Caki2 (cell line): ENCODE measurements at regions not wholly inside any gene's neighbourhood (a gene's known extent, or its start where the extent isn't known, plus 50 kb on each side); places are given as distances from the start of the nearest gene placed in this dataset.

Source experiments
- DNase-seq: peaks from one replicate; pipeline ENCODE4 v3.0.0-alpha.2; 2015; ENCODE audit warnings: low read depth
- in situ Hi-C: cut with HindIII; loops from 2 replicates; pipeline ENCODE4 v1.10.0; 2016; ENCODE audit warnings: low sequenced_read_pairs, low pct_unique_long_range_greater_than_20kb, mixed read lengths

DNA sequence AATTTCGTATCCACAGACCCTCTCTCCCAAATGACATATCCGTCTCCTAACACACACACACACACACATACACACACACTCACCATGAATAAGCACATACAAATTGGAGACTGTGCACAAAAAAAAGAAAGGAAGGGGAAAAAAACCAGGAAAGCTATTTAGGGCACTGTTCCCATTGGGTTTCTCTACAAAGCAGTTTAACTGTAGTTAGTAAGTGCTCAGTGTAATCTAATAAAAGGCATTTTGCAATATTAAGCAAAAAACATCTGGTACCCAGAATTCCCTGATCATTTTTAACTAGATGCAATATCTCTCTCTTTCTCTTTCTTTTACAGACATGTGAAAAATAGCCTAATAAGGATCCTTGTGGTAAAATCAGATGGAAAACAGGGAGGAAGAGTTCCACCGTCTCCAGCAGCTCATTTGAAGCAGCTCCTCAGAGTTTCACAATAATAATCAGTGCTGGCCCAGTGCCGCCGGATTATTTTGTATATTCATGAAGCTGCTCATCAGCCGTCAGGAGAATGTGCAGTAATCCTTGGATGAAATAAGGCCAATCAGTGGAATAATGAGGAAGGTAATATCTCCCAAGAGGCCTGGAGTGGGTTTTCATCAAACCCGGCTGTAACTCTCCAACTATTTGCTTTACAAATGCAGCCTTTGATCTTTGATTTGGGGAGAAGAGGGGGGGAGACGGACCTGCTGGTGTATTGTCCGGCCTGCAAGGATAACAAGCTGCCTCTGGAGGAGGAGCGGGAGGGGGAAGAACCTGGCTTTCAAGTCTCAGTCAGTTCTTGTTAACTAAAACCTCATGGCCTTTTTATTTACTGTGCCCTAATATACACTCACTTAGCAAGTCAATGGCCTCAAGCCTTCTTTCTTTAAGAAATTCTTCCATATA, 227.6 kb upstream of the SMIM21 start:
- in situ Hi-C loops, result no loop called here
- no peak for DNase-seq

DNA sequence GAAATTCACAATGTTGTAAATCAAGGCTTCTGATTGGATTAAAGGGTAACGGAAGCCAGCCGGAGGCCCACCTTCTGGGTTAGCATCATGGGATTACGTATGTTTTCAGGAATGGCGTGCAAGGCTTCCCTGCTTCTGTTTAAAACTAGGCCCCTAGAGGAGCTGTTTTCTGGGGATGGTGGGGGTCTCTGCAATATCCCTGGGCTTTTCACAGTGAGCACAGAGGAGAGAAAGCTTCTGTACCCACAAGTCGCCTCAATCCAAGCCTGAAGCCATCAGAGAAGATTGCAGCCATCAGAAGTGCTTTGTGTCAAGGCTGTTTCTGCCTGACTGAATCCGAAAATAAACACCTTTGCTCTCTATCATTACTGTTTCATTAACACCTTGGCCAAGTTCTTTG, 226.9 kb upstream of the SMIM21 start:
- in situ Hi-C loops, result no loop called here
- DNase-seq, result no peak

DNA sequence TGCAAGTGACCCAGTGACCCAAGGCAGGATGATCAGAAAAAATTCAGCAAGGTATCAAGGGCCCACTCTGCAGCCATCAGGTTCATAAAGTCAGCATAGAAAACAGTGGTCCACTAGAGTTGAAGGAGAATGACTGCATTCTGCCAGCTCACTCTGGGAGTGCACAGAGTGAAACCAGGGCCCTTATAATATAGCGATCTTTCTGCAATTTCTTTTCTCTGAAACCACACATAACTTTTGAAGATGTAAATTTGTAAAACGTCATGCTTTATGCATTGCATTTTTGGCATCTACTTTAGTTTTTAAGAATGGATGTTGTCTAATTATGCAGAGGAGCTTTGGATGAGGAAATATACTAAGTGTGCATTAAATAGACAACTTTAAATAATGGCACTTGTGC, 225.0 kb upstream of the SMIM21 start:
- DNase-seq, result no peak
- in situ Hi-C loops, result no loop called here

DNA sequence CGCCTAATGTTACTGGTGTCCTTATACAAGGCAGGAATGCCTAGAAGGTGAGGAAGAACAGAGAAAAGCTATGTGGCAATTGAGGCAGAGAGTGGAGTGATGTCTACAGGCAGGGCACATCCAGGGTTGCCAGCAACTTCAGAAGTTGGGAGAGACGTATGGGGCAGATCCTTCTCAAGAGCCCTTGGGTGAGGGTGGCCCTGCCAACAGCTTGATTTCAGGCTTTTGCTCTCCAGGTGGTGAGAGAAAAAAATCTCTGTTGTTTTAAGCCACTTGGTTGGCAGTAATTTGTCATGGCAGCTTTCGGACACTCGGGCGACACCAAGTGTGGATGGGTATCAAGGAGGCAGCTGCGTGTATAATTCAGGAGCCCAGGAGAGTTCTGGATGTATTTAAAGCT, 217.4 kb upstream of the SMIM21 start:
- in situ Hi-C loops, result no loop called here
- DNase-seq, result no peak

DNA sequence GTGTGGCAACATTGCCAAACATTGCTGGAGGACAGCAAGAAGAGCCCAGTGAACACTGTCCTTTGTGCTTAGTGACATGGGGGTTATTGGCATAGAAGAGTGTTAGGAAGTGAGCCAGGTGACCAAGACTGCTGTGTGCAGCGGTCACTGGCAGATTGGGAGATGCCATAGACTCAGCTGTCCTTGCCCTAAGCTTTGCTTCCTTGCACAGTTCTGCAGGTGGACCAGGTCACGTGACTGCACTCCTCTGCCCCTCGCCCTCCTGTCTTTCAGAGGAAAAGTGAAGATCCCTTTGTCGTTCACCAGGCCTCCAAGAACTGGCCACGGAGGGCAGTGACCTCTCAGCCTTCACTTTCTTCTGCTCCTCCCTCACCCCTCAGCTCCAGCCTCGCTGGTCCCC, 215.6 kb upstream of the SMIM21 start:
- in situ Hi-C loops, result no loop called here
- no peak for DNase-seq

DNA sequence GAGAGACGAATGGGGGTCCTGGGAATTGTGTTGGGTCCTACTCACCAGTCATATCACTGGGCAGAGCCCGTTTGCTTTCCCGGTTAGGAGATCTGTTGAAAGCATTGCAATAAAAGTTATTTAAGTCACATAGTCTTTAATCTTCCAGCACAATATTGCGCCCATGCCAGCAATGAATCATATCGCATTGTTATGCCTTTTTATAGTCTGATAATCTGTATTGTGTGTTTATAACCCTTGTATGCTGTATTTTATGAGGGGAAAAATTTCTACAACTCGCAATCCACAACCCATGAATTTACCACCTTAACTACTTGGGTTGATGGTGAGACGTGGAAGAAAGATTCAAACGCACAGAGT, 211.9 kb upstream of the SMIM21 start:
- in situ Hi-C loops, result no loop called here
- no peak for DNase-seq

DNA sequence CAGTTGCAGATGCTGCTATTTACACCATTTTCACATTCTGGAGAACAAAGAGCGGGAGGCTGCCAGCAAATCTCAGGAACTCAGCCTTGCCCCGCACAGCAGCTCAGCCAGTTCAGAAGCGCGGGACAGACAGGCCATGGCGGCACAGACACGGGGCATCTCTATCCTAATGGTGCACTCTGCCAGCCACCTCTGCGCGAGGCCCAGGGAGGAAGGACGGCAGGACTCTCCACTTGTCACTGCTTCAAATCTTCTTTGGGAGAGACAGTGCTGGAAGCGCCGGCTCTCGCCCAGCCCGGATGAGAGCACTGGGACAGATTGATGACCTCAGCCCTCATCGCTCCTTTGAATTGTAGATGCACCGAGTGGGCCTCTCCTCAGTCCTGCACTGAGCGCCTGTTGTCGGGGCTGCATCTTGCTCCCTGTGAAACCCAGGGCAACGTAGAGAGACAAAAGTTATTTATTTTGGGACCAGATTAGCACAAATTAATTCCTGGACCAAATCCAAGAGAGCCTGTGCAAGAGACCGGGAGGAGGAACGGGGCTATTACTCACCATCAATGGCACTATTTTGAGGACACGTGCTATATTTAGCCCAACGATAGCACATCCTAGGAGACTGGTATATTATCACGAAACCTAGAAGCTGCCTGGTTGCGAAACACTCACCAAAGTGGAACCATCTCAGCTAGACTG, 211.4 kb upstream of the SMIM21 start:
- in situ Hi-C loops, result no loop called here
- no peak for DNase-seq

DNA sequence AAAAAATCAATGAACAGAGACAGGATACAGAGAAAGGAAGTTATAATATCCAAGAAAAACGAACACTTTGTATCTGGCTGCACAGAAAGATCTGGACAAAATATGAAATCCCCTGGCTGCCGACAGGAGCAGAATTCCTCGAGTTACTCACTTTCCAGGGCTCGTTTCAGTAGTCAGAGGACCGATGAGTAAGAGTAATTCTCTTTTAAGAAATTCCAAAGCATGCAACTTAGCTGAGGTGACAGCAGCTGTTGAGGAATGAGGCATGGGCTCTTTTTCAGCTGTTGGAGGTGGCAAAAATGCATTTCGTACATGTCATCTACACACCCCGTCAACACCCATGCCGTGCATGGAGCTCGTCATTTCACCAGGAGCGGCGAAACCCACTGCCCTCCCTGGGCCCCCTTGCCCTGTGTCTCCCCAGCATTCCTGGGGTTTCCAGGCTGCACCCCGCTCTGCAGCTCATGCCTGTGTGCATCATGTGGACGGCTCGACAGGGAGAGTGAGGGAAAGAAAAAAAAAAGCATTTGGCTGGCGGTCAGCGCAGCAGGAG, 210.8 kb upstream of the SMIM21 start:
- in situ Hi-C loops, result no loop called here
- no peak for DNase-seq

DNA sequence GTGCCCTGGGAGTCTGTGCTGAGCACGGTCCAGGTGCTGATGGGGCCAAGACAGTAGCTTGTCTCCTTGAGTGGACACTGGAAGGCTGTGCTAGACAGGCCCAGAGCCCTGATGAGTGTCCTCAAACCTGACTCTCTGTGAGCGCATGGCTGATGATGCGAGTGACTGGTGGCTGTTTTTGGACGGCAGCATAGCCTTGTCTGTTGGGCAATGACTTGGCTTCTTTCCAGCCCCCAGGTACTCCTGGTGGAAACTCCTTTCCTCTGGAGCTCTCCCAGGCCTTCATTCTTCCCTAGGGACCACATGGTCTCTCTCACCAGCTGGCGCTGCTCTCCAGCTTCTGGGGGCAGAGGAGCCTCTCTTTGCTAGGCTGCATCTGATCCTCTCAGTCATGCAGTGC, 207.6 kb upstream of the SMIM21 start:
- in situ Hi-C loops, result no loop called here
- DNase-seq, result no peak

DNA sequence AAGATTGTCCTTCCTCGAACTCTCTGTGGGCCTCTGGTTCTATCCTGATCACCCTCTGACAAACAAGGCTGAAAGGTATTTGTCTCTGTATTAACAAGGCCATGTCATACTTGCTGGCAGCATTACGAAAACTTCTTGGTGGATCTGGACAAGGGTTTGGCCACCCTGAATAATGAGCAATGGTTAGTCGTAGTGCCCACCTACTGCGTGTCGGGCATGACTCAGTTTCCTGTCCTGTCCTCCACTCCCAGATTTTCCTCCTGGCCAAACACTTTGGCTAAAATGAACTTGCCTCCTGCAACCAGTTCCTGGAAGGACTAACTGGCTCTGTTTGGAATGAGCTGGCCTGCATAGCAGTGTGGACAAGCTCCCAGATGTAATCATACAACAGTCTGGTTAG, 198.5 kb upstream of the SMIM21 start:
- in situ Hi-C loops, result no loop called here
- DNase-seq, result no peak

DNA sequence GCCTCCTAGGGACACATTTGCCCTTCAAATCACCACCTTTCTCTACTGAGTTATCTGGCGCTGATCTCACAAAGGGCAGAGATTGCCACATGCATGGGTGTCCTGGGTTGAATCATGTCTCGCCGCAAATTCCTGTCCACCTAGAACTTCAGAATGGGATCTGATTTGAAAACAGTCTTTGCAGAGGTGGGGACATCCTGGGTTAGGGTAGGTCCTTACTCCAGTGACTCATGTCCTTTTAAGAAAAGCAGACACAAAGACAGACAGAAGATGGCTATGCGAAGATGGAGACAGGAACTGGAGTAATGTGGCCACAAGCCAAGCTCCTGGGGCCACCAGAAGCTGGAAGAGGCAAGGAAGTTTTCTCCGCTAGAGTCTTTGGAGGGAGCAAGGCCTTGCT, 197.4 kb upstream of the SMIM21 start:
- in situ Hi-C loops, result no loop called here
- DNase-seq, result no peak

DNA sequence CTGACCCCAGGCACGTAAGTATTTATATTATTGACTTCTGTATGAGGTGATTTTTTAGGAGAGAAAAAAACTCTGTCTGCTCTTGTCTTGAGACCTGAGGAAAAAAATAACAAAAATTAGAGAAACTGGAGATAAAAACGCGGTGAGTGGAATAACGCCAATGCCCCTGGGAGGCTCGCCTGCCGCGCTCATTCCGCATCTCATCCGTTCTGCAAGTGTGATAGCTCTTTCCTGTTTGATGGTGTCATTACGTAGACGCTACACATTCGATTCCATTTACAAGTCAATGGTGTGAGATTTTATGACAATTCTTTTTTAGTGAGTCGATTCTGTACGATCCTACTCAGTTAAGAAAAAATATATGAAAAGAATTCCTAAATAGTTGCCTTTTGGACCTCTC, 194.3 kb upstream of the SMIM21 start:
- in situ Hi-C loops, result no loop called here
- no peak for DNase-seq

DNA sequence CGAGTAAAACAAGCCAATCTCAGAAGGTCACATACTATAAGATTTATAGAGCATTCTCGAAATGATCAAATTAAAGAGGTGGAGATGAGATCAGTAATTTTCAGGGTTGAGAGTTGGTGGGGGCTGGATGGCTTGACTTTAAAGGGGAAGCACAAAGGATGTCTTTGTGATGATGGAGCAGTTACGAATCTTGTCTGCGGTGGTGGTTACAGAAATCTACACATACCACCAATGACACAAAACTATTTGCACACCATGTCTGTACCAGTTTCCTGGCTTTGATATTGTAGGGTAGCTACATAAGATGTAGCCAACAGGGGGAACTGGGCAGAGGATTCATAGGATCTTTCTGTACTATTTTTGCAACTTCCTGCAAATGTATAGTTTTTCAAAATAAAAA, 190.6 kb upstream of the SMIM21 start:
- in situ Hi-C loops, result no loop called here
- no peak for DNase-seq

DNA sequence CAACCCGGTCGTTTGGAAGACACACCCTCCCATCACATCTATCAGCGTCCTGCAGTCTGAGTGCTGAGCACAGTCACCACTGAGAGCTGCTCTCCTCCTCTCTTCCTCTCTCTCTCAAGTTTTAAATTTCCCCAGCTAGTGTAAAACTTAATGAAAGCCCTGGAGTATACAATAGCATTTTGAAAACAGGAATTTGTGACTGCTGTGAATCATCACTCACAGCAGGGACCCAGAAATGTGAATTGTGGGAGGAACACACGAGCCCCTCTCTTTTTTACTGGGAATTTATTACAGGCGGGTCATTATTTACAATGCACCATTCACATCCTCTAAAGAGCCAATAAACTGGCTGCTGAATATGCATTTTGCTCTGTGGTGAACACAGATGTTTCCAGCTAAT, 185.0 kb upstream of the SMIM21 start:
- DNase-seq, result no peak
- in situ Hi-C loops, result no loop called here

DNA sequence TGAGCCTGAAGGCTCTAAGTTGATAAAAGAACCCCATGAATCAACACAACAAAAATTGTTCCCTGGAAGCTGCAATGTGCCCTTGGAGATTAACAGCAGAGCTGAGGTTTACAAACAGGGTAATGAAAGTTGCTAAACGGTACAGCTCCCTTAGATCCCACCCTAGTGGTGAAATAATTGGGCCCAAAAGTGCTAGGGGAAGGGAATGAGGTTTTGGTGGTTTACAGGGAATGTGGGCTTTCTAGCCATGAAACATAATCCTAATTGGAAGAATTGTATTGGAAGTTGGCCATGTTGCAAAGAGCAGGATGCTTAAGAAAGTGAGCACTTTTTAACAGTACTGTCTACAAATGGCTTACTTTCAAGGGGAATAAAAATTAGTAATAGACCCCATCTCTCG, 180.2 kb upstream of the SMIM21 start:
- in situ Hi-C loops, result no loop called here
- no peak for DNase-seq

DNA sequence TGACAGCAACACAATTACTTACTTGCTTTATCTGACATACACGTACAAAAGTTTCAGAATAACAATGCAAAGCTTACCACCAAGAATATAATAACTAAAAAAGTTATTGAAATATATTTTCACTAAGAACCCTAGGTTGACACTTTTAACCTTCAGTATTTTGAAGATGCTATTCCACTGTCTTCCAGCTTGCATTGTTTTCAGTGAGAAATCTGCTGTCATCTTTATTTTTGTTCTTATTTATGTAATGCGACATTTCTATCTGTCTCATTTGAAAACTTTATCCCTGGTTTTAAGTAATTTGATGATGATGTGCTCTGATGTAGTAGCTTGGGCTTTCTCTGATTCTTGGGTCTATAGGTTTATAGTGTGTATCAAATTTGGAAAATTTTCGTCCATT, 165.0 kb upstream of the SMIM21 start:
- in situ Hi-C loops, result no loop called here
- DNase-seq, result no peak

DNA sequence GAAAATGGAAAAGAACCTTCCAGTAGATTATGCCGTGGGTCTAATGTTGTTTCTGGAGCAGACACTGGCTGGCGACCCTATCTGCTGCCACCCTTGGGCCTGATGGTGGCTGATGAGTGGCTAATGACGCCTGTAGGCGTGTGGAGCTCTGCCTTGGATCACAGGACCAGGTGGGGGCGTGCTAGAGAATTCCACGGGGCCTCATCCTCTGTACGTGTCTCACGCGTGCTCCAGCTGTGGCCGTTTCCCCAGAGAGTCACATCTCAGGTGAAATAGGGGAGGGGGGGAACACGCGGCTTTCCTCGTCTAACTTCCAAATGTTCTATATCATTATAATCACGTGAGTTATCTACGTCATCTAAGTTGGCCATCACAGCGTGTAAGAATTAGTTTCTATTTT, 160.9 kb upstream of the SMIM21 start:
- in situ Hi-C loops, result no loop called here
- DNase-seq, result no peak

DNA sequence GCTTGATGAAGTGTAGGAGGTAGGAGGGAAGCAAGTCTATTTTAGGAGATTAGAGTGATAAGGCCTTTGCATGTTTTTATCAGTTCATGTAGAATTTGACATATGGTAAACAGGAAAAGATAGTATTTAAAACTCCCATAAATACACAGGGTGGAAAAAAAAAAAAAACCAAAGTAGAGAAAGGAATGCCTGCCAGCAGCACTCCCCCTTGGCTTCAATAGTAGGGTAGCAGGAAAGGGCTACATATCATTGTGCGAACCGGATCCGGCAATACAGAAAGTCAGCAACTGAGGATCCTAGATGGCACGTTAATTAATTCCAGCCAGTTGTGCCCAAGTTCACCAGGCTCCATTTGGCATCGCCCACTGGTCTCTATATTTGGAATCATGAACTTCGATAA, 159.6 kb upstream of the SMIM21 start:
- in situ Hi-C loops, result no loop called here
- DNase-seq, result no peak

DNA sequence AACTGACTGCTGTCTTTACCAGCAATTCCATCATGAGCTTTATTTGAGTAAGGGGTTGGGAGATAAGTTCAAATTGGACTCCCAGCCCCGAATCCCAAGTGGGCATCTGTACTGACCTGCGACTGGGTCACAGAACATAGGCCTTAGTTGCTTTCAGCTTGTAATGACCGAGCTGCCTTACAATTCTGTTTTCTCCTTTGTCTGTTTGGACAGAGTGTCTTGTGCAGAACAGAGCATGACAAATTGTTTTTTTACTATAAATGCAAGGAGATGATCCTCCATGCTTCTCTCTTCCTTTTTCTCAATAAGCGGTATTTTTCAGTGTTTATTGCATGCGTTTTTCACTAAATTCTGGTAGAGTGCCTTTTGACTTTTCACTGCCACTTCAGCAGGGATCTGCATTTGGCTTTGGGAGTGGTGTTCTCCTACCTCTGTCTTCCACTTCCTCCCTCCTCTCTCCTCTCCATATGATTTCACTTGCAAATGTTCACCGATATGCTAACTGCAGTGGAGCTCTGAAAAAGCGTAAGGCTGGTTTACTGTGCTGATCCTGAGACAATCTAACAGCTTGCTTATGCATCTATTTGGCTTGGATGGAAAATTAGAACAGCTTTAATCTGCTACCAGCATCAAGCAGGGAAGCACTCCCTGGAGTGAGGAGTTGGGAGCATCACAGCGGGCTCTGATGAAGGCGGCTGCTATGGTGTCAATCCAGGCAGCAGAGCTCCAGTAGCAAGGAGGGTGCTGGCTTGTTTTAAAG, 158.8 kb upstream of the SMIM21 start:
- in situ Hi-C loops, result no loop called here
- no peak for DNase-seq
